Prostate gland (tissue), 2 donors: ENCODE measurements at regions not wholly inside any gene's neighbourhood (a gene's known extent, or its start where the extent isn't known, plus 50 kb on each side); places are given as distances from the start of the nearest gene placed in this dataset.

ENCODE experiments used
- POLR2AphosphoS5 ChIP-seq: sonication (generic); formaldehyde crosslinking; IDR thresholded peaks from one replicate; pipeline ENCODE4 v1.6.1; 2017; ENCODE audit warnings: antibody characterized with exemption
- TF ChIP-seq, protein P1 (sequence below), 4 experiments: fragments of 200-600 bp in 2 of 4; fragments of 450-650 bp in 2 of 4; sonication (generic) in 2 of 4; IDR thresholded peaks; 1 replicate in 3 of 4; 2 replicates in 1 of 4; pipeline ENCODE4 v1.5.1; 2016 to 2019; ENCODE audit warnings: antibody characterized with exemption in 4 of 4, mild to moderate bottlenecking in 2 of 4, moderate library complexity in 2 of 4

- TF ChIP-seq, protein P1, sequence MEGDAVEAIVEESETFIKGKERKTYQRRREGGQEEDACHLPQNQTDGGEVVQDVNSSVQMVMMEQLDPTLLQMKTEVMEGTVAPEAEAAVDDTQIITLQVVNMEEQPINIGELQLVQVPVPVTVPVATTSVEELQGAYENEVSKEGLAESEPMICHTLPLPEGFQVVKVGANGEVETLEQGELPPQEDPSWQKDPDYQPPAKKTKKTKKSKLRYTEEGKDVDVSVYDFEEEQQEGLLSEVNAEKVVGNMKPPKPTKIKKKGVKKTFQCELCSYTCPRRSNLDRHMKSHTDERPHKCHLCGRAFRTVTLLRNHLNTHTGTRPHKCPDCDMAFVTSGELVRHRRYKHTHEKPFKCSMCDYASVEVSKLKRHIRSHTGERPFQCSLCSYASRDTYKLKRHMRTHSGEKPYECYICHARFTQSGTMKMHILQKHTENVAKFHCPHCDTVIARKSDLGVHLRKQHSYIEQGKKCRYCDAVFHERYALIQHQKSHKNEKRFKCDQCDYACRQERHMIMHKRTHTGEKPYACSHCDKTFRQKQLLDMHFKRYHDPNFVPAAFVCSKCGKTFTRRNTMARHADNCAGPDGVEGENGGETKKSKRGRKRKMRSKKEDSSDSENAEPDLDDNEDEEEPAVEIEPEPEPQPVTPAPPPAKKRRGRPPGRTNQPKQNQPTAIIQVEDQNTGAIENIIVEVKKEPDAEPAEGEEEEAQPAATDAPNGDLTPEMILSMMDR (IDR thresholded peaks at IDR 0.05): no peak
- TF ChIP-seq POLR2AphosphoS5: no peak
Observed at GRCh38 chr4:165678936-165679325, 194.1 kb upstream of the TLL1 start.
